Natural killer cell treated with Interleukin-12 subunit alpha and Interleukin-12 subunit beta and Interleukin-15 and Interleukin-18, amount 100 ng/mL, for 72 hours (primary cell): ENCODE measurements at regions not wholly inside any gene's neighbourhood (a gene's known extent, or its start where the extent isn't known, plus 50 kb on each side); places are given as distances from the start of the nearest gene placed in this dataset.

Source experiments
- ATAC-seq, 2 donors: fragments of 150-1000 bp; cut with Tn5 transposase in 1 of 2; sonication (Bioruptor Pico), chemical (Tn5 transposase) in 1 of 2; 2 replicates each; pipeline ENCODE4 v1.10.0; 2021
- DNase-seq: peaks from one replicate; pipeline ENCODE4 v3.0.0; 2022; ENCODE audit warnings: low spot score
- H3K27ac Mint-ChIP-seq, 2 donors: 1 replicate in 1 of 2; 2 replicates in 1 of 2; pipeline ENCODE4 v1.8.0; 2022; ENCODE audit warnings: mixed read lengths in 2 of 2, mild to moderate bottlenecking in 1 of 2, moderate library complexity in 1 of 2
- H3K27me3 Mint-ChIP-seq, 2 donors: 1 replicate in 1 of 2; 2 replicates in 1 of 2; pipeline ENCODE4 v1.8.0; 2022; ENCODE audit warnings: mixed read lengths in 2 of 2
- H3K36me3 Mint-ChIP-seq: one replicate; pipeline ENCODE4 v1.8.0; 2022; ENCODE audit warnings: mixed read lengths
- H3K4me1 Mint-ChIP-seq, 2 donors: 1 replicate in 1 of 2; 2 replicates in 1 of 2; pipeline ENCODE4 v1.8.0; 2022; ENCODE audit warnings: low read depth in 2 of 2, mixed read lengths in 2 of 2, mild to moderate bottlenecking in 1 of 2
- H3K4me3 Mint-ChIP-seq: one replicate; pipeline ENCODE4 v1.8.0; 2022; ENCODE audit warnings: mixed read lengths
- H3K9me3 Mint-ChIP-seq: 2 replicates; pipeline ENCODE4 v1.8.0; 2022; ENCODE audit warnings: mixed read lengths

DNA sequence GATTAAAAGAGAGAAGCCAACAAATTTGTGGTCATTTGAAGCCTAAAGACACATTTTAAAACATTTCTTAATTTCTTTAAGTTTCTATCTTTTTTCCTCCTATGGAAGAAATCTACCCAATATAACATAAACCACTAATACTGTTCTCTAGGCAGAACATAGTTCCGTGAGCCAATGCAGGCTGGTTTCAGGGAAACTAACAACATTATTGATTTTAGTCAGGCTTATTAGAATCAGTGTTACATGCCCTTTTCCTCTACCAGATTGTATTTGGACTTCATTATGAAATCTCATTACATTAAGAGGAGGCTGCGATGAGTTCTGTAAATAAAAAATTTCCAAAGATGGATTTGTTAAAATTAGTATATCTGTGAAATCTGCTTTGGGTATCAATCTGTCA is 249.9 kb downstream of the PTBP2 start:
- DNase-seq: no peak
- Mint-ChIP-seq H3K27ac (no peak overlapping the region), H3K9me3 (no peaks in the 10 kb centered on the region), H3K4me3 (no peak overlapping the region), H3K27me3 (peaks cover 8 to 24% of the 10 kb centered on the region in 2 donors), H3K36me3 (no peaks in the 10 kb centered on the region), H3K4me1 (no peaks in the 10 kb centered on the region)
- no peak for ATAC-seq

DNA sequence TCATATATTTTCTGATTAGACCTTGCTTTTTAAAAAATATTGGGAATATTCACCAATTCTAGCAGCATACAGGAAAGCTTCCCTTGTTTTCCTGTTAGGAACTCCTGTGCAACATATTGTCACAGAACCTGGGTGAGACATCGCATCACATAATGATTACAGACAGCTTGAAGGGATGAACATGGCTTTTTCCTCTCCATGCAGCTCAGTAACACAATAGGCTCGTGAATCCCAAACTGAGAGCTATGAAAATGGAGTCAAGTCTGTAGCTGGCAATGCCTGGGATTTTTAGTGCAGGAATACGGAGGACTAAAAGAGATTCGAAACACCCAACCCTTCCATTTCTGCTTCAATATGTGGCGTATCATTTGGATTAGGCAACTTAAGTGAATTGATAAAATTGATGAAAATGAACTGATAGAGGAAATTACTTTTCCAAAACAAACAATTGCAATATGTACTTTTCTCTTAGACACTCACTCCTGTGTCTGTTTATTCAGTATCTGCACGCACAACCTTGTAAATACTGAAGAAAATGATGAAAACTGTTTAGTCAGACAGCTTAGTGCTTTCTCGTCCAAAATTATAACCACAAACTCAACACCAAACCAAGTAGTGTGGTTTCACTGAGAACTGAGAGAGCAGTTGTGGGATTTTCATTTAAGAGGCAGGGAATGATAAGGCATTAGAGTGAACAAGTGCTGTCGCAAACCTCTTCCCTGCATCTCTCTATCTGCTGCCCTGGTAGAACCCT is 250.4 kb downstream of the PTBP2 start:
- peaks cover 8 to 24% of the 10 kb centered on the region in 2 donors for H3K27me3 Mint-ChIP-seq
- no peak overlapping the region for H3K4me3 Mint-ChIP-seq
- H3K36me3 Mint-ChIP-seq: no peaks in the 10 kb centered on the region
- H3K27ac Mint-ChIP-seq: no peak overlapping the region
- no peaks in the 10 kb centered on the region for H3K4me1 Mint-ChIP-seq
- ATAC-seq (no peak), DNase-seq (no peak)
- no peaks in the 10 kb centered on the region for H3K9me3 Mint-ChIP-seq

DNA sequence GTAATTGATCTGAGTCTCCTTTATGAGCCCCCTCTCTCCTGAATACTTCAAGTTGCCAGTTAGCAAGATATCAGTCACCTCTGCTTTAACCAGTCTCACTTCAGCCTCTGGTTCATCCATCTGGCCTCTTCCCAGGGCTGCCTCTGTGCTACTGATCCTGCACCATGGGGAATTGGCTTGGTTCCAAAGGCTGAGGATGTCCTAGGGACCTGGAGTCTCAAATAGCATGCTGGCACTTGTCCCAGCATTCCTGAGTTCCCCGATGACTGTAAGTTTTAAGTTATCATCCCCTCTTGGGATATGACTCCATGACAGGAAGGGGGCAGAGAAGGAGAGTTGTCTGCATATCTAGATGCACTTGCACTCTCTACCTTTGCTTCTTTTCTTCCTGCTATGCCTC is 252.0 kb downstream of the PTBP2 start:
- H3K27ac Mint-ChIP-seq: no peak overlapping the region
- H3K4me3 Mint-ChIP-seq: no peak overlapping the region
- DNase-seq (no peak), ATAC-seq (no peak)
- H3K27me3 Mint-ChIP-seq: peaks cover 5 to 24% of the 10 kb centered on the region in 2 donors
- no peaks in the 10 kb centered on the region for H3K36me3 Mint-ChIP-seq
- H3K9me3 Mint-ChIP-seq: no peaks in the 10 kb centered on the region
- no peaks in the 10 kb centered on the region for H3K4me1 Mint-ChIP-seq

DNA sequence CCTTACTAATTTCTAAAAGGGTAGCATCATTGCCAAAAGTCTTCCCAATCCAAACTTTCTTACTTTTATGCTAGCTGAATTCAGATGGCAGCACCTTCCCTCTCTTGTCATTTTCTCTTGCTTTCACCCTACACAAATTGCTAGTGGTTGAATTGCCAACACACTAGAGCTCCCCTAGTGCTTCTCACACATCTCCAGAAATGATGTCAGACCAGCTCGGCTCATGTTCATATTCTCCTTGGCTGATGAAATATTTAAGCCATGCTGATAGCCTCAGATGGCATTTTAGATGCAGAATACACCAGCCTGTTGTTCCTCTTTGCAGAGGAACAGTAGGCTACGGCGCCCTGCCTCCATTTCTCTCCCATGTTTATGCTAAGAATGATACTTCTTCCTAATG is 256.9 kb downstream of the PTBP2 start:
- H3K4me1 Mint-ChIP-seq: no peaks in the 10 kb centered on the region
- H3K9me3 Mint-ChIP-seq: no peaks in the 10 kb centered on the region
- no peaks in the 10 kb centered on the region for H3K36me3 Mint-ChIP-seq
- ATAC-seq (no peak), DNase-seq (no peak)
- no peak overlapping the region for H3K27ac Mint-ChIP-seq
- H3K4me3 Mint-ChIP-seq: no peak overlapping the region
- peaks cover 4 to 14% of the 10 kb centered on the region in 2 donors for H3K27me3 Mint-ChIP-seq

DNA sequence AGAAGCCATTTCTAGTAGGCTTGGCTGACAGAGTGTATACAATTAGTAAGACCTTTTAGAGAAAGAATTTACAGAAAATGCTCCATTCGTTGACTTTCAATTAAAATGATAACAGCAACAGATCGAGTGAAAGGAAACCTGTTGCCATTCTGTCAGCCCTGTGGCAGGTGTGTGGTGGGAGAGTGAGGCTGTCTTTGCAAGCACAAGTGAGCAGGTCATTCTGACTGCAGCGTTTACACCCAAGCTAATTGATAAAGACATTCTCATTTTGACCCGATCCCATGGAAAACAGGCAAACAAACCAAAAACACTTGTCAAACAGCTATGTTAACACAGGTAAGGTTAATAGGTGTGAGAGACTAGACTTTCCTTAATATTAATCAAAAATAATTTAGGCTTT is 257.3 kb downstream of the PTBP2 start:
- H3K36me3 Mint-ChIP-seq: no peaks in the 10 kb centered on the region
- DNase-seq: no peak
- H3K9me3 Mint-ChIP-seq: no peaks in the 10 kb centered on the region
- H3K4me1 Mint-ChIP-seq: no peaks in the 10 kb centered on the region
- ATAC-seq: no peak
- no peak overlapping the region for H3K27ac Mint-ChIP-seq
- H3K4me3 Mint-ChIP-seq: no peak overlapping the region
- peaks cover 4 to 14% of the 10 kb centered on the region in 2 donors for H3K27me3 Mint-ChIP-seq

DNA sequence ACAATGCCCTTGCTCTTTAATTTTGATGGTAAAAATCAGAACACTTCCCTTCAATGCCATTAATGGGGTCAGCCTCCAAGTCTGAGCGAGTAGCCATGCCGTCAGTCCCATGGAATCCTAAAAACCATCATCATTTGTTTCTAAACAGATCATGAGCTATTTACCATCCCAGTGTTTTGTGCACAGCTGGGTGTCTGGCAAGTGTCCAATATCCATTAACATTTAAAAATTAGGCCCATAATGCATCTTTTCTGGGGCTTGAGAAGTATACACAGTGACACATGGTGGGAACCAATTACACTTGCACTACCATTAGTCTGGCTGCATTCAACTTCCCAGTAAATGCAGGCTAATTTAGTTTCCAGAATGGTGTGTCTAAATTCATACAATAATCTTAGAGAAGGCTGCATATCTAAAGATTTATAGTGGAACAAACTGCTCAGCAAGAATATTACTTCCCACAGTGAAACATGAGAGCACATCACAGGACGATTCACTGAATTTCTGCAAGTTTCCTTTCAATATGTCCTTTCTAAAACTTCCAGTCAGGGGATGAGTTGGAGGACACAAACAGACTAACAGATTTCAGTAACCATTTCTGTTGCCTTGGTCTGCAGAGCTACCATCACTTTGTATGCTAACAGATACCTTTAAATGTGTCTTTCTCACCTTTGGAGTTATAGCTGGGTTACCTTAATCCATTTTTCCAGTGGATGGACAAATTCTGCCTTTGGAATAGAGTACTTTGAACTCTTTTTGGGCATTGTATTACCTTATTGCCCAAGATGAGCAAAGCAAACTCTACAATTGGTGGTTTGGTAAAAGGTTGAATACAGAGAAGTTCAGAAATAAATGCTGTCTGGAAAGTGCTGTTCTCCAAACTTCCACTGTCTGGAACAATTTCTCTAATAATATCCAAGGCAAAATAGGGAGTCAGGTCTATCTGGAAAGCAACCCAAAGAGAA is 258.0 kb downstream of the PTBP2 start:
- no peak for ATAC-seq
- no peak overlapping the region for H3K27ac Mint-ChIP-seq
- no peak for DNase-seq
- H3K4me3 Mint-ChIP-seq: no peak overlapping the region
- no peaks in the 10 kb centered on the region for H3K36me3 Mint-ChIP-seq
- H3K27me3 Mint-ChIP-seq: peaks cover 4 to 8% of the 10 kb centered on the region in 2 donors
- no peaks in the 10 kb centered on the region for H3K4me1 Mint-ChIP-seq
- no peaks in the 10 kb centered on the region for H3K9me3 Mint-ChIP-seq

DNA sequence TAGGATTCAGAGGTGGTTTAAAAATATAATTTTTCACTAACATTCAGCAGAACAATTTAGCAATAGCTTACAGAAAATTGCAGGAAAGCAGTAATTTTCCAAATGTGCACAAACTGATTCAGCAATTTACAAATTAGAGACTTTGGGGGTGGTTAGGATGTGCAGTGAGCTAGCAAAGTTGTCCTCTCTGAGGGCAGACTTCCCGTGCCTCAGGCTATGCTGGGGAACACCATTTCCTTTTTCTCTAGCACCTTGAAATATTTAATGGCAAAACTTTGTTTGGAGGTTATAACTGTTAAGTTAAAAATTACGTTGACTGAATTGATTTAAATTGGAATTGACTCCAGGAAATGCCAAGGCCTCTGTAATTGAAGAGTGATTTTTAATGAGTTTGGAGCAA is 258.9 kb downstream of the PTBP2 start:
- peaks cover 4% of the 10 kb centered on the region in 2 donors for H3K27me3 Mint-ChIP-seq
- H3K27ac Mint-ChIP-seq: no peak overlapping the region
- DNase-seq: no peak
- no peak for ATAC-seq
- no peak overlapping the region for H3K4me3 Mint-ChIP-seq
- peaks cover 2% of the 10 kb centered on the region for H3K9me3 Mint-ChIP-seq
- H3K4me1 Mint-ChIP-seq: no peaks in the 10 kb centered on the region
- no peaks in the 10 kb centered on the region for H3K36me3 Mint-ChIP-seq

DNA sequence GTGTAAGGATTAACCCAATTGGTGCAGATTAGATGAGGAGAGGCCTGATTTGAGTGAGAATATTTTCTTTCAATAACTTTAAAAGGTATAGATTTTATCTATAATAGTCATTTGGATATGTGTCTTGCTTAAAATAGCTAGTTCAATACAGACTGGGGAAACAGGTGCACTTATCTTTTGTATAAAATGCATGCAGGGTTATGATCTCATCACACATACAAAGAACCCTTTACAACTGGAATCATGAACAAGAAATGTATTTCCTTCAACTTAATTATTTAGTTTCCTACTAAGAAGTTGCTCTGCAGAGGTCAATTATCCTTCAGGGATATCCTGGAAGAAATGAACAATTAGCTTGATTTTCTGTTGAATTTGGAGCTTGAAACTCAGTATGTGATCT is 259.6 kb downstream of the PTBP2 start:
- H3K27ac Mint-ChIP-seq: no peak overlapping the region
- DNase-seq (no peak), ATAC-seq (no peak)
- H3K4me3 Mint-ChIP-seq: no peak overlapping the region
- H3K27me3 Mint-ChIP-seq: peaks cover 0 to 4% of the 10 kb centered on the region in 2 donors
- no peaks in the 10 kb centered on the region for H3K36me3 Mint-ChIP-seq
- peaks cover 3% of the 10 kb centered on the region for H3K9me3 Mint-ChIP-seq
- no peaks in the 10 kb centered on the region for H3K4me1 Mint-ChIP-seq

DNA sequence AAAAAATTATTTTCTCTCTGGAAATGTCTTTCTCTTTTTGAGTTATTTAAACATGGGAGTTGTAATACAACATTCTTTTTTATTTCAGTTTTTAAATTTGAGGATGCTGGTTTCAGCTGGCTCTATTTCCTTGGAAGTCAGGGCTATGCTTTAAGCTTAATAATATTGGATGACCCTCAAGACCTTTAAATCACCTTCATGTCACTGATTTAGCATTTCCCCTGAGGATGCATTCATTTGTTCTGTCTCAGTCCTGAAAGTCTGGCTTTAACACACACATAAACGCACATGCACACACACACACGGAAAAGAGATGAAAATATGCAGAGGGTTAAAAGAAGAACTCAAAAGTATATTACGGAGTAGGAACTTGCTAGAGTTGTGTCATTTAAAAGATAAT is 260.5 kb downstream of the PTBP2 start:
- no peak for DNase-seq
- Mint-ChIP-seq H3K4me3 (no peak overlapping the region), H3K27ac (no peak overlapping the region), H3K9me3 (peaks cover 6% of the 10 kb centered on the region), H3K27me3 (peaks cover 0 to 4% of the 10 kb centered on the region in 2 donors), H3K36me3 (no peaks in the 10 kb centered on the region), H3K4me1 (no peaks in the 10 kb centered on the region)
- ATAC-seq: no peak

DNA sequence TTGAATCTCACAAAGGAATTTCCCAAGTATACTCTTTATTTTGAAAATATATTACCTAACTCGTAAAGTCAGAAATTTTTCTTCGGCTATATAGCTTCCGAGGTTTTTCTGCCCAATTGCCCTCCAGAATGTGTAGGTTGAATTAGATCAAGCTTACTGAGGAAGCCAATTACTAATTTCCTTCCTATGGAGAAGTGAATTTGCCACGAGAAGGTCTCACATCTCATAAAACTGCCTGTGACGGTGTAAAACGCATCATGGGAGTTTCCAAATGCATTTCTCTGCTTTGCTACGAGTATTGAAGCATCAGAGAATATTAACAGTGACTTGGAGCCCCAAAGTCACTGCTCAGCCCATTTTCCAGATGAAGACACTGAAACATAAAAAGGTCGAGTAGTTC is 262.3 kb downstream of the PTBP2 start:
- Mint-ChIP-seq H3K4me3 (no peak overlapping the region), H3K27me3 (peaks cover 0 to 6% of the 10 kb centered on the region in 2 donors), H3K9me3 (peaks cover 6% of the 10 kb centered on the region), H3K27ac (no peak overlapping the region), H3K36me3 (no peaks in the 10 kb centered on the region), H3K4me1 (no peaks in the 10 kb centered on the region)
- DNase-seq (no peak), ATAC-seq (no peak)

DNA sequence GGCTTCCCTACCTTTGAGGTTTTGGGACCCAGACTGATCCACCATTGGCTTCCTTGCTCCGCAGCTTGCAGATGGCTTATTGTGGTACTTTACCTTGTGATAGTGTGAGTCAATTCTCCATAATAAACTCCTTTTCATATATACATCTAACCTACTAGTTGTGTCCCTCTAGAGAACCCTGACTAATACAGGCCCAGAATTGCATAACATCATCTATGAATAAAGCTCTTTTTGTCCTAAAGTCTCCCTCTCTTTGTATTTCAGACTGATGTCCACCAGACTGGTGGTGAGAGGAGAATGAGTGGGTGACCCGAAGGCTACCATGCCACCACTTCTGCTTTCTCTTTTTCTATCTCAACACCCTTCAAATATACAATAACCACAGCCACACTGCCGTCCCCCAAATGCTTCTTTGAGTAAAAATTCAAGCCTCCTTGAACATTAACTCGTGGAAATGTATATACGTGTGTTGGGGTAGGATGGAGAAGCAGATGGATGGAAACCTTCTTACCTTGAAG is 265.7 kb downstream of the PTBP2 start:
- Mint-ChIP-seq H3K4me1 (no peaks in the 10 kb centered on the region), H3K27me3 (peaks cover 0 to 3% of the 10 kb centered on the region in 2 donors), H3K27ac (no peak overlapping the region), H3K36me3 (no peaks in the 10 kb centered on the region), H3K4me3 (no peak overlapping the region), H3K9me3 (peaks cover 6% of the 10 kb centered on the region)
- ATAC-seq (no peak), DNase-seq (no peak)

DNA sequence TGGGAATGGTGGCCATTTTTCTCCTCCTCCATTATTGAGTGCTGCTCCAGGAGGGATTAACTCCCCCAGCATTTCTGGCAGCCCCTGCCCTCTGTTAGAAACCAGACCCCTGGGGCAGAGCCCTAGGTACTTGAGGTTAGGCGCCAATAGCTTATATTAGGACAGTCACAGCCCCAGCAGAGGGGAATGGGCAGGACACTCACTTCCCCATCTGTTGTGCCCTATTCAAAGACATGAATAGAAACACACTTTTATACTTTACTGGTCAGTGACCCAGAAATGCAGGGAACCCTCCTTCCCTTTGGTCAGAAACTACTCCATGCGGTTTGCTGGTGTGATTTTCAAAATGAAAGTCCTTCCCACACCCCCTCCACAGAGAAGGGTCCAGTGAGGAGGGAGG is 267.7 kb downstream of the PTBP2 start:
- no peak overlapping the region for H3K4me3 Mint-ChIP-seq
- no peak overlapping the region for H3K27ac Mint-ChIP-seq
- no peaks in the 10 kb centered on the region for H3K36me3 Mint-ChIP-seq
- DNase-seq: no peak
- H3K4me1 Mint-ChIP-seq: no peaks in the 10 kb centered on the region
- H3K27me3 Mint-ChIP-seq: peaks cover 0 to 3% of the 10 kb centered on the region in 2 donors
- H3K9me3 Mint-ChIP-seq: peaks cover 6% of the 10 kb centered on the region
- ATAC-seq: no peak

DNA sequence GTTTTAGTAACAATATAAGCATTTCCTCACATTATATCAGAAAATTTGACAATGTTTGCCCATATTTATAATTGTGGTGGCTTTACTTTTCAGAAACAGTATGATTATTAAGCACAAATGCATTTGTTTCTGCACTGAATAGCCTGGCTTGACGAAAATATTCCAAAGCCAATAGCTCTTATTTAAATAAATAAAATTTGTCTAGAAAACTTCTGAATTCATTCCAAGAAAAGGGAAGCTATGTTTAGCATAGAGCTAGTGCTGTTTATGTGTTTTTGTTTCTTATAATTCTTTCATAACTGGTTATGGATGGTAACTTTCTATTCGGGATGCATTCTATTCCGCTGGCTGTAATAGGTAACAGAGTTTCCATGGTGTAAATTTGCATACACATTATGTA is 268.6 kb downstream of the PTBP2 start:
- DNase-seq (no peak), ATAC-seq (no peak)
- Mint-ChIP-seq H3K9me3 (peaks cover 6% of the 10 kb centered on the region), H3K4me3 (no peak overlapping the region), H3K27me3 (peaks cover 0 to 3% of the 10 kb centered on the region in 2 donors), H3K4me1 (no peaks in the 10 kb centered on the region), H3K36me3 (no peaks in the 10 kb centered on the region), H3K27ac (no peak overlapping the region)

DNA sequence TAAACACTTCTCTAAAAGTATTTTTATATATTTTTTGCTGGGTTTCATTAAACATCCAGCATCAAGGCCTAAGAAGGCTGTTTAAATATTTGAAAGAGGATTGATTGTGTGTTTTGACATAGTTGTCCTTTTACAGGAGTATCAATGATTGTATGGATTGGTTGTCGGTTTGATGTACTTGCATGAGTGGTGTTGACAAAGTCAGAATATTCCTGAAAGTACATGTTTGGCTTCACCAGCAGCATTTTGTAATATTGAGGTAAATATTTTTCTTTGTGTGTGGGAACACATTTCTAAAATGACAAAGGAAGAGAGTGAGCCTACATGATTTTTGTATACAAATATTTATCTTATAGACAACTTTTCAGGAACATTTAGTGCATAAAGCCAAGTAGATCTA is 269.7 kb downstream of the PTBP2 start:
- H3K27me3 Mint-ChIP-seq: peaks cover 0 to 5% of the 10 kb centered on the region in 2 donors
- H3K27ac Mint-ChIP-seq: no peak overlapping the region
- H3K4me1 Mint-ChIP-seq: no peaks in the 10 kb centered on the region
- ATAC-seq (no peak), DNase-seq (no peak)
- H3K4me3 Mint-ChIP-seq: no peak overlapping the region
- no peaks in the 10 kb centered on the region for H3K36me3 Mint-ChIP-seq
- peaks cover 3% of the 10 kb centered on the region for H3K9me3 Mint-ChIP-seq
